ENCODE measurements at regions not wholly inside any gene's neighbourhood (a gene's known extent, or its start where the extent isn't known, plus 50 kb on each side); places are given as distances from the start of the nearest gene placed in this dataset.
"Not testable (repeated sequence)": the region's sequence is repeated elsewhere in the genome, so short reads cannot be mapped to it uniquely, and the experiment has no call there.

GRCh38 chr16:85286066-85286831 lies 174.0 kb upstream of the CIBAR2 start:
- H3K4me1 Mint-ChIP-seq: no peaks in the 10 kb centered on the region
- no peaks in the 10 kb centered on the region for H3K36me3 Mint-ChIP-seq
- no peaks in the 10 kb centered on the region for H3K9me3 Mint-ChIP-seq
- H3K27me3 Mint-ChIP-seq: peaks cover 4% of the 10 kb centered on the region
- DNase-seq: no peak
- no peak overlapping the region for H3K4me3 Mint-ChIP-seq
- H3K27ac Mint-ChIP-seq: no peak overlapping the region
- CTCF ChIA-PET: interaction anchor here (1.6 kb wide), 1 partner anchor 11 kb away, joined by 4 read pairs; no protein-coding TSS in a partner anchor

- no peak for DNase-seq
- Mint-ChIP-seq H3K4me3 (no peak overlapping the region), H3K27ac (no peak overlapping the region), H3K9me3 (no peaks in the 10 kb centered on the region), H3K27me3 (peaks cover 4% of the 10 kb centered on the region), H3K4me1 (no peaks in the 10 kb centered on the region), H3K36me3 (no peaks in the 10 kb centered on the region)
- CTCF ChIA-PET: interaction anchor here (0.7 to 1.7 kb wide), 3 partner anchors 10 to 35 kb away, joined by 3 to 5 read pairs (median 4); no protein-coding TSS in a partner anchor
Measured at GRCh38 chr16:85286951-85287814, 174.9 kb upstream of the CIBAR2 start.

- H3K36me3 Mint-ChIP-seq, H3K27me3 Mint-ChIP-seq, H3K9me3 Mint-ChIP-seq, H3K4me3 Mint-ChIP-seq, H3K4me1 Mint-ChIP-seq, H3K27ac Mint-ChIP-seq, DNase-seq: not testable (repeated sequence)
- CTCF ChIA-PET: interaction anchor here (0.7 to 1.7 kb wide), 3 partner anchors 9 to 35 kb away, joined by 3 to 5 read pairs (median 4); no protein-coding TSS in a partner anchor
Measured at GRCh38 chr16:85287815-85288109, 175.5 kb upstream of the CIBAR2 start.

GRCh38 chr16:85288341-85288868 lies 176.1 kb upstream of the CIBAR2 start:
- H3K27ac Mint-ChIP-seq: no peak overlapping the region
- CTCF ChIA-PET: interaction anchor here (0.7 to 1.7 kb wide), 3 partner anchors 12 to 144 kb away, joined by 3 to 5 read pairs (median 3); no protein-coding TSS in a partner anchor
- H3K4me1 Mint-ChIP-seq: no peaks in the 10 kb centered on the region
- no peaks in the 10 kb centered on the region for H3K36me3 Mint-ChIP-seq
- peaks cover 4% of the 10 kb centered on the region for H3K27me3 Mint-ChIP-seq
- no peak for DNase-seq
- no peaks in the 10 kb centered on the region for H3K9me3 Mint-ChIP-seq
- H3K4me3 Mint-ChIP-seq: no peak overlapping the region

GRCh38 chr16:85288869-85289660 lies 176.8 kb upstream of the CIBAR2 start:
- no peak overlapping the region for H3K4me3 Mint-ChIP-seq

GRCh38 chr16:85289760-85290625 lies 177.7 kb upstream of the CIBAR2 start:
- DNase-seq: no peak
- Mint-ChIP-seq H3K4me3 (no peak overlapping the region), H3K27ac (no peak overlapping the region), H3K36me3 (no peaks in the 10 kb centered on the region), H3K9me3 (no peaks in the 10 kb centered on the region), H3K4me1 (no peaks in the 10 kb centered on the region), H3K27me3 (peaks cover 15% of the 10 kb centered on the region)
- CTCF ChIA-PET: no interaction called here

More at GRCh38 chr16:85288869-85289660, 176.8 kb upstream of the CIBAR2 start:
- Mint-ChIP-seq H3K4me1 (no peaks in the 10 kb centered on the region), H3K27me3 (peaks cover 10% of the 10 kb centered on the region), H3K9me3 (no peaks in the 10 kb centered on the region), H3K36me3 (no peaks in the 10 kb centered on the region), H3K27ac (no peak overlapping the region)
- CTCF ChIA-PET: no interaction called here
- no peak for DNase-seq

GRCh38 chr16:85290626-85291301 lies 178.5 kb upstream of the CIBAR2 start:
- Mint-ChIP-seq H3K27ac (no peak overlapping the region), H3K4me3 (no peak overlapping the region), H3K4me1 (no peaks in the 10 kb centered on the region), H3K27me3 (peaks cover 19% of the 10 kb centered on the region), H3K36me3 (no peaks in the 10 kb centered on the region), H3K9me3 (no peaks in the 10 kb centered on the region)
- CTCF ChIA-PET: no interaction called here
- DNase-seq: no peak

- DNase-seq: no peak
- no peaks in the 10 kb centered on the region for H3K9me3 Mint-ChIP-seq
- CTCF ChIA-PET: no interaction called here
Measured at GRCh38 chr16:85291302-85292148, 179.3 kb upstream of the CIBAR2 start.

GRCh38 chr16:85293458-85293857 lies 181.2 kb upstream of the CIBAR2 start:
- CTCF ChIA-PET: interaction anchor here (1.1 kb wide), 1 partner anchor 37 kb away, joined by 3 read pairs; no protein-coding TSS in a partner anchor
- Mint-ChIP-seq H3K36me3 (no peaks in the 10 kb centered on the region), H3K4me3 (no peak overlapping the region), H3K4me1 (no peaks in the 10 kb centered on the region), H3K9me3 (no peaks in the 10 kb centered on the region), H3K27ac (no peak overlapping the region), H3K27me3 (peaks cover 20% of the 10 kb centered on the region)
- no peak for DNase-seq

More at GRCh38 chr16:85291302-85292148, 179.3 kb upstream of the CIBAR2 start:
- Mint-ChIP-seq H3K27me3 (peaks cover 19% of the 10 kb centered on the region), H3K36me3 (no peaks in the 10 kb centered on the region), H3K4me3 (no peak overlapping the region), H3K4me1 (no peaks in the 10 kb centered on the region), H3K27ac (no peak overlapping the region)

GRCh38 chr16:85293904-85294642 lies 181.8 kb upstream of the CIBAR2 start:
- Mint-ChIP-seq H3K9me3 (no peaks in the 10 kb centered on the region), H3K4me3 (no peak overlapping the region), H3K27ac (no peak overlapping the region), H3K4me1 (no peaks in the 10 kb centered on the region), H3K27me3 (peaks cover 19% of the 10 kb centered on the region), H3K36me3 (no peaks in the 10 kb centered on the region)
- DNase-seq: no peak
- CTCF ChIA-PET: interaction anchor here (1.1 kb wide), 1 partner anchor 36 kb away, joined by 3 read pairs; no protein-coding TSS in a partner anchor

- Mint-ChIP-seq H3K36me3 (no peaks in the 10 kb centered on the region), H3K4me3 (no peak overlapping the region), H3K4me1 (no peaks in the 10 kb centered on the region), H3K9me3 (no peaks in the 10 kb centered on the region), H3K27ac (no peak overlapping the region), H3K27me3 (peaks cover 19% of the 10 kb centered on the region)
- CTCF ChIA-PET: interaction anchor here (1.3 kb wide), 1 partner anchor 11 kb away, joined by 3 read pairs; no protein-coding TSS in a partner anchor
- no peak for DNase-seq
Measured at GRCh38 chr16:85294810-85295508, 182.7 kb upstream of the CIBAR2 start.
